ENCODE measurements at regions not wholly inside any gene's neighbourhood (a gene's known extent, or its start where the extent isn't known, plus 50 kb on each side); places are given as distances from the start of the nearest gene placed in this dataset.

DNA sequence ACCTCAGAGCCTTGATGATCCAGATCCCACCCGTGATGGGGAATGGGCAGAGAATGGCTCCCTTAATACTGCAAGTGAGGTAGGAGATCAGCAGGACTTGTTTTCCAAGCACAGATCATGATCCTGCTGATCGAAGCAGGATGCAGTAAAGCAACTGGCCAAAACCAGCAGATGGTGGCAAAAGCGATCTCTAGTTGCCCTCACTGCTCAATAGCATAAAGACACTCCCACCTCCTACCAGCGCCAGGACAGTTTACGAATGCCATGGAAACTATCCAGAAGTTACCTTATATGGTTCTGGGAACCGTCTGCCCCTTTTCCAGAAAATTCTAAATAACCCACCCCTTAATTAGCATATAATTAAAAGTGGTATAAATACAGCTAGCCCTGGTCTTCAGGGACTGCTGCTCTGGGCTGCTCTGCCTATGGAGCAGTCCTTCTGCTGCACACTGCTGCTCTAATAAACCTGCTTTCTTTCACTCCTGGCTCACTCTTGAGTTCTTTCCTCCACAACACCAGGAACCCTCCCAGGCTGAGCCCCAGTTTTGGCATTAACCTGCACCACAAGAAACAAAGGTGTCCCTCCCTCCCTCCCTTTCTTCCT is 415.8 kb downstream of the PREX1 start:
- ATAC-seq: no peak
- no peak for TF ChIP-seq ZFP30 (CRISPR knock-in tag; IDR thresholded peaks at IDR 0.05)
- TF ChIP-seq, protein P1, sequence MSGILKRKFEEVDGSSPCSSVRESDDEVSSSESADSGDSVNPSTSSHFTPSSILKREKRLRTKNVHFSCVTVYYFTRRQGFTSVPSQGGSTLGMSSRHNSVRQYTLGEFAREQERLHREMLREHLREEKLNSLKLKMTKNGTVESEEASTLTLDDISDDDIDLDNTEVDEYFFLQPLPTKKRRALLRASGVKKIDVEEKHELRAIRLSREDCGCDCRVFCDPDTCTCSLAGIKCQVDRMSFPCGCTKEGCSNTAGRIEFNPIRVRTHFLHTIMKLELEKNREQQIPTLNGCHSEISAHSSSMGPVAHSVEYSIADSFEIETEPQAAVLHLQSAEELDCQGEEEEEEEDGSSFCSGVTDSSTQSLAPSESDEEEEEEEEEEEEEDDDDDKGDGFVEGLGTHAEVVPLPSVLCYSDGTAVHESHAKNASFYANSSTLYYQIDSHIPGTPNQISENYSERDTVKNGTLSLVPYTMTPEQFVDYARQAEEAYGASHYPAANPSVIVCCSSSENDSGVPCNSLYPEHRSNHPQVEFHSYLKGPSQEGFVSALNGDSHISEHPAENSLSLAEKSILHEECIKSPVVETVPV (CRISPR knock-in tag; IDR thresholded peaks at IDR 0.05): no peak
- no peak for TF ChIP-seq TOX (CRISPR knock-in tag; IDR thresholded peaks at IDR 0.05; ENCODE audit: borderline replicate concordance)
- TF ChIP-seq ZNF70 (CRISPR knock-in tag; IDR thresholded peaks at IDR 0.05): no peak
- TF ChIP-seq SNAI2 (CRISPR knock-in tag; IDR thresholded peaks at IDR 0.05): no peak
- no peak for TF ChIP-seq RARB (CRISPR knock-in tag; IDR thresholded peaks at IDR 0.05)
- TF ChIP-seq TCF4 (CRISPR knock-in tag; IDR thresholded peaks at IDR 0.05; ENCODE audit: borderline replicate concordance): no peak
- TF ChIP-seq, protein P2, sequence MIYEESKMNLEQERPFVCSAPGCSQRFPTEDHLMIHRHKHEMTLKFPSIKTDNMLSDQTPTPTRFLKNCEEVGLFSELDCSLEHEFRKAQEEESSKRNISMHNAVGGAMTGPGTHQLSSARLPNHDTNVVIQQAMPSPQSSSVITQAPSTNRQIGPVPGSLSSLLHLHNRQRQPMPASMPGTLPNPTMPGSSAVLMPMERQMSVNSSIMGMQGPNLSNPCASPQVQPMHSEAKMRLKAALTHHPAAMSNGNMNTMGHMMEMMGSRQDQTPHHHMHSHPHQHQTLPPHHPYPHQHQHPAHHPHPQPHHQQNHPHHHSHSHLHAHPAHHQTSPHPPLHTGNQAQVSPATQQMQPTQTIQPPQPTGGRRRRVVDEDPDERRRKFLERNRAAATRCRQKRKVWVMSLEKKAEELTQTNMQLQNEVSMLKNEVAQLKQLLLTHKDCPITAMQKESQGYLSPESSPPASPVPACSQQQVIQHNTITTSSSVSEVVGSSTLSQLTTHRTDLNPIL (CRISPR knock-in tag; IDR thresholded peaks at IDR 0.05; ENCODE audit: low read depth): no peak
- TF ChIP-seq, protein P3, sequence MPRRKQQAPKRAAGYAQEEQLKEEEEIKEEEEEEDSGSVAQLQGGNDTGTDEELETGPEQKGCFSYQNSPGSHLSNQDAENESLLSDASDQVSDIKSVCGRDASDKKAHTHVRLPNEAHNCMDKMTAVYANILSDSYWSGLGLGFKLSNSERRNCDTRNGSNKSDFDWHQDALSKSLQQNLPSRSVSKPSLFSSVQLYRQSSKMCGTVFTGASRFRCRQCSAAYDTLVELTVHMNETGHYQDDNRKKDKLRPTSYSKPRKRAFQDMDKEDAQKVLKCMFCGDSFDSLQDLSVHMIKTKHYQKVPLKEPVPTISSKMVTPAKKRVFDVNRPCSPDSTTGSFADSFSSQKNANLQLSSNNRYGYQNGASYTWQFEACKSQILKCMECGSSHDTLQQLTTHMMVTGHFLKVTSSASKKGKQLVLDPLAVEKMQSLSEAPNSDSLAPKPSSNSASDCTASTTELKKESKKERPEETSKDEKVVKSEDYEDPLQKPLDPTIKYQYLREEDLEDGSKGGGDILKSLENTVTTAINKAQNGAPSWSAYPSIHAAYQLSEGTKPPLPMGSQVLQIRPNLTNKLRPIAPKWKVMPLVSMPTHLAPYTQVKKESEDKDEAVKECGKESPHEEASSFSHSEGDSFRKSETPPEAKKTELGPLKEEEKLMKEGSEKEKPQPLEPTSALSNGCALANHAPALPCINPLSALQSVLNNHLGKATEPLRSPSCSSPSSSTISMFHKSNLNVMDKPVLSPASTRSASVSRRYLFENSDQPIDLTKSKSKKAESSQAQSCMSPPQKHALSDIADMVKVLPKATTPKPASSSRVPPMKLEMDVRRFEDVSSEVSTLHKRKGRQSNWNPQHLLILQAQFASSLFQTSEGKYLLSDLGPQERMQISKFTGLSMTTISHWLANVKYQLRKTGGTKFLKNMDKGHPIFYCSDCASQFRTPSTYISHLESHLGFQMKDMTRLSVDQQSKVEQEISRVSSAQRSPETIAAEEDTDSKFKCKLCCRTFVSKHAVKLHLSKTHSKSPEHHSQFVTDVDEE (CRISPR knock-in tag; IDR thresholded peaks at IDR 0.05): no peak
- no peak for TF ChIP-seq CSDC2 (CRISPR knock-in tag; IDR thresholded peaks at IDR 0.05)
- no peak for TF ChIP-seq BACH2 (CRISPR knock-in tag; IDR thresholded peaks at IDR 0.05; ENCODE audit: borderline replicate concordance)

DNA sequence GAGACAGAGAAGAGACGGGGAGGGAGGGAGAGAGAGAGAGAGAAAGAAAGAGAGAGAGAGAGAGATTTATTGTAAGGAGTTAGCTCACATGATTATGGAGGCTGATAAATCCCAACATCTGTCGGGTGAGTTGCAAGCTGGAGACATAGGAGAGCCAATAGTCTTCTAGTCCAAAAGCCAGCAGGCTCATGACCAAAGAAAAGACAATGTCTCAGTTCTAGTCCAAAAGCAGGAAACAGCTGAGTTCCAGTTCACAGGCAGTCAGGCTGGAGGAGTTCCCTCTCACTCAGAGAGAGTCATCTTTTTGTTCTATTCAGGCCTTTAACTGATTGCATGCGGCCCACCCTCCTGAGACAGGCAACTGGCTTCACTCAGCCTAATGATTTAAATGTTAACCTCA is 416.6 kb downstream of the PREX1 start:
- ATAC-seq: no peak
- TF ChIP-seq ZFP30 (CRISPR knock-in tag; IDR thresholded peaks at IDR 0.05): no peak

DNA sequence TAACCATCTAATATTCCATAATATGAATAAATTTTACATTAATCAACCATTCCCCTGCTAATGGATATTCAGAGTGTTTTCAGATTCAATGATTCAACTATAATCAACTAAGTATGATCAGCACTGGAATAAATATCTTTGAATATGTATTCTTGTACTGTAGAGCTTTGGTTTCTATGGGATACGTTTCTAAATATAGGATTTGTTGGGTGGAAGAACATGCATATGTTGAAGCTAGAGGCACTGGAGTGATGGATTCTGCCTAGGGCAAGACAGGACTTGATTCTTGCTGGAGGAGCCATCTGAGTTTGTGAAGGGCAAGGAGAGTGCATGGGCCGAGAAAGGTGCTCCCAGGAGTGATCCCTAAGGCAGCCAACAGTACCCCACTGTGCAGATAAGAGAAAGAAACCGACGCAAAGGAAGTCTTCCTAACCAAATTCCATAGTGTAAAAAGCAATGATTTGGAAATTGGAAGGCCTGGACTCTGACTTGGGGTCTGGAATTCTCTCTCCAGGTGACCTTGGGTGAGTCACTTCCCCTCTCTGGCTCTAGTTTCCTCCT is 418.7 kb downstream of the PREX1 start:
- no peak for ATAC-seq
- TF ChIP-seq SNAI2 (CRISPR knock-in tag; IDR thresholded peaks at IDR 0.05) (no peak), ARNTL (CRISPR knock-in tag; IDR thresholded peaks at IDR 0.05; ENCODE audit: borderline replicate concordance, low read depth) (no peak), ZNF565 (CRISPR knock-in tag; conservative IDR thresholded peaks at IDR 0.05; ENCODE audit: low read depth) (no peak), RARB (CRISPR knock-in tag; IDR thresholded peaks at IDR 0.05) (no peak), ZFP3 (CRISPR knock-in tag; IDR thresholded peaks at IDR 0.05) (no peak), CSDC2 (CRISPR knock-in tag; IDR thresholded peaks at IDR 0.05) (no peak), ISL1 (CRISPR knock-in tag; IDR thresholded peaks at IDR 0.05) (no peak), ZNF8 (CRISPR knock-in tag; IDR thresholded peaks at IDR 0.05) (no peak), ZC3H10 (CRISPR knock-in tag; IDR thresholded peaks at IDR 0.05) (no peak), ESRRG (CRISPR knock-in tag; IDR thresholded peaks at IDR 0.05) (no peak), TOX (CRISPR knock-in tag; IDR thresholded peaks at IDR 0.05; ENCODE audit: borderline replicate concordance) (no peak), GLIS3 (CRISPR knock-in tag; IDR thresholded peaks at IDR 0.05) (no peak), TCF4 (CRISPR knock-in tag; IDR thresholded peaks at IDR 0.05; ENCODE audit: borderline replicate concordance) (no peak), ZFP30 (CRISPR knock-in tag; IDR thresholded peaks at IDR 0.05) (no peak), PPARA (CRISPR knock-in tag; IDR thresholded peaks at IDR 0.05; ENCODE audit: borderline replicate concordance) (no peak)
- TF ChIP-seq, protein P2 (CRISPR knock-in tag; IDR thresholded peaks at IDR 0.05; ENCODE audit: low read depth): no peak
- TF ChIP-seq, protein P4, sequence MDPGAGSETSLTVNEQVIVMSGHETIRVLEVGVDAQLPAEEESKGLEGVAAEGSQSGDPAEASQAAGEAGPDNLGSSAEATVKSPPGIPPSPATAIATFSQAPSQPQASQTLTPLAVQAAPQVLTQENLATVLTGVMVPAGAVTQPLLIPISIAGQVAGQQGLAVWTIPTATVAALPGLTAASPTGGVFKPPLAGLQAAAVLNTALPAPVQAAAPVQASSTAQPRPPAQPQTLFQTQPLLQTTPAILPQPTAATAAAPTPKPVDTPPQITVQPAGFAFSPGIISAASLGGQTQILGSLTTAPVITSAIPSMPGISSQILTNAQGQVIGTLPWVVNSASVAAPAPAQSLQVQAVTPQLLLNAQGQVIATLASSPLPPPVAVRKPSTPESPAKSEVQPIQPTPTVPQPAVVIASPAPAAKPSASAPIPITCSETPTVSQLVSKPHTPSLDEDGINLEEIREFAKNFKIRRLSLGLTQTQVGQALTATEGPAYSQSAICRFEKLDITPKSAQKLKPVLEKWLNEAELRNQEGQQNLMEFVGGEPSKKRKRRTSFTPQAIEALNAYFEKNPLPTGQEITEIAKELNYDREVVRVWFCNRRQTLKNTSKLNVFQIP (CRISPR knock-in tag; IDR thresholded peaks at IDR 0.05; ENCODE audit: borderline replicate concordance, low read depth): no peak
- TF ChIP-seq, protein P5, sequence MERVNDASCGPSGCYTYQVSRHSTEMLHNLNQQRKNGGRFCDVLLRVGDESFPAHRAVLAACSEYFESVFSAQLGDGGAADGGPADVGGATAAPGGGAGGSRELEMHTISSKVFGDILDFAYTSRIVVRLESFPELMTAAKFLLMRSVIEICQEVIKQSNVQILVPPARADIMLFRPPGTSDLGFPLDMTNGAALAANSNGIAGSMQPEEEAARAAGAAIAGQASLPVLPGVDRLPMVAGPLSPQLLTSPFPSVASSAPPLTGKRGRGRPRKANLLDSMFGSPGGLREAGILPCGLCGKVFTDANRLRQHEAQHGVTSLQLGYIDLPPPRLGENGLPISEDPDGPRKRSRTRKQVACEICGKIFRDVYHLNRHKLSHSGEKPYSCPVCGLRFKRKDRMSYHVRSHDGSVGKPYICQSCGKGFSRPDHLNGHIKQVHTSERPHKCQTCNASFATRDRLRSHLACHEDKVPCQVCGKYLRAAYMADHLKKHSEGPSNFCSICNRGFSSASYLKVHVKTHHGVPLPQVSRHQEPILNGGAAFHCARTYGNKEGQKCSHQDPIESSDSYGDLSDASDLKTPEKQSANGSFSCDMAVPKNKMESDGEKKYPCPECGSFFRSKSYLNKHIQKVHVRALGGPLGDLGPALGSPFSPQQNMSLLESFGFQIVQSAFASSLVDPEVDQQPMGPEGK (CRISPR knock-in tag; IDR thresholded peaks at IDR 0.05; ENCODE audit: borderline replicate concordance): no peak
- TF ChIP-seq, protein P1 (CRISPR knock-in tag; IDR thresholded peaks at IDR 0.05): no peak

Data from SK-N-SH treated with all-trans-retinoic acid at 6 μM for 48 hours (cell line).